ENCODE measurements at regions not wholly inside any gene's neighbourhood (a gene's known extent, or its start where the extent isn't known, plus 50 kb on each side); places are given as distances from the start of the nearest gene placed in this dataset.
A peak's percentile ranks its signal among the peaks of the same experiment; 100 is the strongest.

- no peak for DNase-seq
Observed at GRCh38 chr3:27960133-27960532, 238.0 kb upstream of the EOMES start.

- DNase-seq: no peak
Observed at GRCh38 chr3:27963519-27963918, 241.4 kb upstream of the EOMES start.

GRCh38 chr3:27971600-27971999 lies 249.5 kb upstream of the EOMES start:
- DNase-seq: no peak

GRCh38 chr3:27976933-27977332 lies 254.8 kb upstream of the EOMES start:
- peak; percentile 63 for DNase-seq

GRCh38 chr3:27978440-27978839 lies 256.3 kb upstream of the EOMES start:
- DNase-seq: no peak

- no peak for DNase-seq
Observed at GRCh38 chr3:27985369-27986035, 255.9 kb upstream of the CMC1 start.

- no peak for DNase-seq
Observed at GRCh38 chr3:27986234-27986879, 255.1 kb upstream of the CMC1 start.

- DNase-seq: no peak
Observed at GRCh38 chr3:27990324-27990723, 251.1 kb upstream of the CMC1 start.

GRCh38 chr3:27990837-27991236 lies 250.6 kb upstream of the CMC1 start:
- DNase-seq: no peak

GRCh38 chr3:27993051-27993450 lies 248.4 kb upstream of the CMC1 start:
- no peak for DNase-seq

- no peak for DNase-seq
Observed at GRCh38 chr3:28000608-28001007, 240.8 kb upstream of the CMC1 start.

- no peak for DNase-seq
Observed at GRCh38 chr3:28008235-28008634, 233.2 kb upstream of the CMC1 start.

GRCh38 chr3:28012830-28013229 lies 228.6 kb upstream of the CMC1 start:
- no peak for DNase-seq

- DNase-seq: no peak
Observed at GRCh38 chr3:28013864-28014473, 227.4 kb upstream of the CMC1 start.

- no peak for DNase-seq
Observed at GRCh38 chr3:28018925-28019718, 222.3 kb upstream of the CMC1 start.

GRCh38 chr3:28019740-28020139 lies 221.7 kb upstream of the CMC1 start:
- DNase-seq: no peak

- DNase-seq: no peak
Observed at GRCh38 chr3:28022916-28023315, 218.5 kb upstream of the CMC1 start.

GRCh38 chr3:28028554-28028953 lies 212.9 kb upstream of the CMC1 start:
- no peak for DNase-seq

GRCh38 chr3:28033059-28033784 lies 208.2 kb upstream of the CMC1 start:
- DNase-seq: no peak

GRCh38 chr3:28036599-28037575 lies 204.5 kb upstream of the CMC1 start:
- DNase-seq: no peak

GRCh38 chr3:28039234-28039633 lies 202.2 kb upstream of the CMC1 start:
- no peak for DNase-seq

- no peak for DNase-seq
Observed at GRCh38 chr3:28039829-28040228, 201.6 kb upstream of the CMC1 start.
